PC-9 (cell line): ENCODE measurements at regions not wholly inside any gene's neighbourhood (a gene's known extent, or its start where the extent isn't known, plus 50 kb on each side); places are given as distances from the start of the nearest gene placed in this dataset.
"Not testable (repeated sequence)": the region's sequence is repeated elsewhere in the genome, so short reads cannot be mapped to it uniquely, and the experiment has no call there.

ENCODE experiments used
- BruUV-seq: library from RNA; stranded (reverse); fragments of 400-500 nt; replicated peaks from 2 replicates; lab custom pipeline; 2021; lab: Mats Ljungman, UMichigan
- CTCF ChIA-PET: fragments of 300-600 bp; sonication (Branson Sonifier 250); formaldehyde crosslinking; loops from one replicate; lab custom pipeline; 2022; ENCODE audit warnings: antibody characterized with exemption; lab: Charles Lee
- POLR2A ChIA-PET: fragments of 300-600 bp; sonication (Branson Sonifier 250); formaldehyde crosslinking; loops from one replicate; lab custom pipeline; 2022; ENCODE audit warnings: antibody characterized with exemption; ENCODE audit not compliant: unreplicated experiment; lab: Charles Lee
- DNase-seq, 2 experiments: peaks; one replicate each; pipeline versions ENCODE4 v3.0.0 to v3.0.0-alpha.2; 2015 to 2022; ENCODE audit warnings: mixed read lengths in 1 of 2
- H2AFZ ChIP-seq: fragments of 200-600 bp; sonication (generic); 2 replicates; pipeline ENCODE4 v1.8.1; 2017; ENCODE audit warnings: antibody characterized with exemption
- H3F3A ChIP-seq: fragments of 200-600 bp; sonication (generic); 2 replicates; pipeline ENCODE4 v1.8.1; 2017; ENCODE audit warnings: antibody characterized with exemption, mild to moderate bottlenecking, low read depth; ENCODE audit not compliant: insufficient read depth
- H3K27ac ChIP-seq: fragments of 200-600 bp; sonication (generic); 2 replicates; pipeline ENCODE4 v1.6.1; 2016; ENCODE audit warnings: mixed run types
- H3K27me3 ChIP-seq: fragments of 200-600 bp; sonication (generic); 2 replicates; pipeline ENCODE4 v1.6.1; 2016; ENCODE audit warnings: low read depth, mixed run types; ENCODE audit not compliant: insufficient read depth
- H3K36me3 ChIP-seq: fragments of 200-600 bp; sonication (generic); 2 replicates; pipeline ENCODE4 v1.6.1; 2016; ENCODE audit warnings: low read depth, mixed run types
- H3K4me1 ChIP-seq: fragments of 200-600 bp; sonication (generic); replicated peaks from 2 replicates; pipeline ENCODE4 v1.6.1; 2016; ENCODE audit warnings: mixed run types; ENCODE audit not compliant: insufficient read depth
- H3K4me2 ChIP-seq: fragments of 200-600 bp; sonication (generic); 2 replicates; pipeline ENCODE4 v1.6.1; 2017; ENCODE audit warnings: mixed run types
- H3K4me3 ChIP-seq: fragments of 200-600 bp; sonication (generic); 2 replicates; pipeline ENCODE4 v1.6.1; 2016; ENCODE audit warnings: mixed run types
- H3K79me2 ChIP-seq: fragments of 200-600 bp; sonication (generic); 2 replicates; pipeline ENCODE4 v1.6.1; 2017; ENCODE audit warnings: low read depth, mixed run types
- H3K9me2 ChIP-seq: fragments of 200-600 bp; sonication (generic); 2 replicates; pipeline ENCODE4 v1.8.1; 2017; ENCODE audit warnings: mild to moderate bottlenecking; ENCODE audit not compliant: insufficient read depth
- H3K9me3 ChIP-seq: fragments of 200-600 bp; sonication (generic); 2 replicates; pipeline ENCODE4 v1.8.1; 2016; ENCODE audit warnings: low read depth; ENCODE audit not compliant: insufficient read depth
- H4K20me1 ChIP-seq: fragments of 200-600 bp; sonication (generic); 2 replicates; pipeline ENCODE4 v1.8.1; 2017; ENCODE audit not compliant: insufficient read depth
- CTCF ChIP-seq: fragments of 200-600 bp; sonication (generic); conservative IDR thresholded peaks from 2 replicates; pipeline ENCODE4 v1.6.1; 2017; ENCODE audit warnings: mixed run types, antibody characterized with exemption, mild to moderate bottlenecking, moderate library complexity
- EZH2 ChIP-seq: fragments of 200-600 bp; sonication (generic); IDR thresholded peaks from 2 replicates; pipeline ENCODE4 v1.8.0; 2017; ENCODE audit warnings: antibody characterized with exemption, low read depth
- intact Hi-C: fragments of 100-400 bp; cut with micrococcal nuclease; formaldehyde crosslinking; loops from one replicate; pipeline ENCODE4 v1.10.0; 2022; ENCODE audit not compliant: unreplicated experiment

- Histone ChIP-seq H3K79me2 (no peaks in the 10 kb centered on the region), H3K36me3 (no peaks in the 10 kb centered on the region), H3K27me3 (no peaks in the 10 kb centered on the region), H3F3A (no peaks in the 10 kb centered on the region), H3K9me2 (no peaks in the 10 kb centered on the region), H3K4me3 (no peak overlapping the region), H3K4me2 (no peak overlapping the region), H3K27ac (no peak overlapping the region), H3K4me1 (no peaks in the 10 kb centered on the region), H3K9me3 (no peaks in the 10 kb centered on the region), H2AFZ (no peak overlapping the region), H4K20me1 (no peaks in the 10 kb centered on the region)
- ChIA-PET CTCF (no interaction called here), POLR2A (no interaction called here)
- intact Hi-C loops = no loop called here
- BruUV-seq = no TSS peak
- no peak for DNase-seq
- TF ChIP-seq EZH2 (no peak), CTCF (no peak)
Observed at GRCh38 chr3:4162096-4162495, 141.1 kb upstream of the SETMAR start.

GRCh38 chr3:4163011-4163410 lies 140.2 kb upstream of the SETMAR start:
- Histone ChIP-seq H2AFZ (no peak overlapping the region), H3K4me1 (no peaks in the 10 kb centered on the region), H3K9me2 (no peaks in the 10 kb centered on the region), H3K27ac (no peak overlapping the region), H4K20me1 (no peaks in the 10 kb centered on the region), H3F3A (no peaks in the 10 kb centered on the region), H3K9me3 (no peaks in the 10 kb centered on the region), H3K36me3 (no peaks in the 10 kb centered on the region), H3K79me2 (no peaks in the 10 kb centered on the region), H3K27me3 (no peaks in the 10 kb centered on the region), H3K4me3 (no peak overlapping the region), H3K4me2 (no peak overlapping the region)
- TF ChIP-seq EZH2 (no peak), CTCF (no peak)
- CTCF ChIA-PET = no interaction called here
- intact Hi-C loops = no loop called here
- POLR2A ChIA-PET = no interaction called here
- no peak for DNase-seq
- no TSS peak for BruUV-seq

GRCh38 chr3:4166540-4166939 lies 136.6 kb upstream of the SETMAR start:
- Histone ChIP-seq H4K20me1 (no peaks in the 10 kb centered on the region), H3K36me3 (no peaks in the 10 kb centered on the region), H3K27me3 (no peaks in the 10 kb centered on the region), H3F3A (no peaks in the 10 kb centered on the region), H3K9me3 (no peaks in the 10 kb centered on the region), H3K4me3 (no peak overlapping the region), H2AFZ (no peak overlapping the region), H3K79me2 (no peaks in the 10 kb centered on the region), H3K9me2 (no peaks in the 10 kb centered on the region), H3K4me2 (no peak overlapping the region), H3K4me1 (no peaks in the 10 kb centered on the region), H3K27ac (no peak overlapping the region)
- CTCF ChIA-PET = no interaction called here
- intact Hi-C loops = no loop called here
- DNase-seq = no peak
- no TSS peak for BruUV-seq
- no peak for TF ChIP-seq CTCF
- TF ChIP-seq EZH2 = no peak
- POLR2A ChIA-PET = no interaction called here

- CTCF ChIA-PET, intact Hi-C loops, H3K9me2 ChIP-seq, H3K4me3 ChIP-seq, H4K20me1 ChIP-seq, H3K36me3 ChIP-seq, BruUV-seq, H3K79me2 ChIP-seq, H3K27me3 ChIP-seq, POLR2A ChIA-PET, H3K27ac ChIP-seq, H3K9me3 ChIP-seq, DNase-seq, H2AFZ ChIP-seq, H3K4me1 ChIP-seq, H3F3A ChIP-seq, H3K4me2 ChIP-seq: not testable (repeated sequence)
Observed at GRCh38 chr3:4167230-4167629, 135.9 kb upstream of the SETMAR start.
